GM18520 (cell line): ENCODE measurements at regions not wholly inside any gene's neighbourhood (a gene's known extent, or its start where the extent isn't known, plus 50 kb on each side); places are given as distances from the start of the nearest gene placed in this dataset.

Experiments used
- ATAC-seq: cut with Tn5 transposase; IDR thresholded peaks from one replicate; pipeline ENCODE4 v1.9.1; 2021; ENCODE audit not compliant: unreplicated experiment

DNA sequence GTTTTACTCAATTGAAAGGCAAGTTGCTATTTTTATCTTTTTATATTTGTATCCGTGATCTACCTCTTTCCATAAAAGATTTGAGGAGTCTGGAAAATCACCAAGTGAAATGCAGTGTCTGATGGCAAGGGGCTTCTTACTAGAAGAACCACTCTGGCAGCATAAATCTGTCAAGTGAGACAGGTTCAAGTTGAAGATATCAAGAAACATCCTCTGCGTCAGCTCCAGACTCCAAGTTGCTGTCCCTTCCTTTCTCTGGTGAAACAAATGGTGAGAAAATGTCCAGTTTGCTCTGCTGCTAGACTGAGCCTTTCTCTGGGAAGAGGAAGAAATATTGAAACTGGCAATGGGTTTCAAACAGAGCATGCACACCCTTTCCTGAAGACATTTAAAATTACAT is 411.2 kb downstream of the PLPP3 start:
- no peak for ATAC-seq

DNA sequence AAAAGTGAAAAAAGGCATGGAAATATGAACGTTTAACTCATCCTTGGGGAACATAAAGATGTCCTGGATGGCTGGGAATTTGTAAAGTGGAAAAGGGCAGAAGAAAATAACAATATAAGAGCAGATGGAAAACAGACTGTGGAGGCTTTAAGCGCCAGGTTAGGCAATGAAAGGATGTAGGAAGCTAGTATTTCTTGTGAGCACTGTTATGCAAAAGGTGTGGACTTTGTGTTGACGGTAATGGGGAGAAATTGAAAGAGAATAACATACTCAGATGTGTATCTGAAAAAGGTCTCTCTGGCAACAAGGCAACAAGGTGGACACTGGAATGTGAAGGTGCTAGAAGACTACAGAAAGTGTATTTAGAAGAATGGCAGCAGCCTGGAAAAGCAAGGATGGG is 411.8 kb downstream of the PLPP3 start:
- no peak for ATAC-seq

DNA sequence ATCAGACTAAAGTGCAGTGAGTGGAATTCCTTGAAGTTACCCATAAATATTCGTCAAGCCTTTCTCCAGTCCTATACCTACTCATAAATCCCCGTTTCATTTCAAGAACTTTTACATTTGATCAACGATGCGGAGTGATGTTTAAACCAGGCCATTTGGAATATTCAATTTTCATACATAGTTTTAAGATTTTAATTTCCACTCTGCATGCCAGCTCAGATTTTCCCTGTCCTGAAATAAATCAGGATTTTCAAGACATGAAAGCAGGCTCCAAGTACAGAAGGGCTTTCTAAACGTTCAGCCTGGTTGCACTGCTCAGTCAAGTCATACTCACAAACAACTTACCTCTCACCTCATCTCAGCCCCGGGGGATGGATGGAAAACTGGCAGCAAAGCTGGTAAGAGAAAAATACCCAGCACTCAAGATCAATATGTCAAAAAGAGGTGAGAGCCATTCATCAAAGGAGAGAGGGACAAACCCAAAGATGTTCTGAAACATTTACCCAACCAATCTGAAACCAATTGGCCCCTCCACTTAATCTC is 418.5 kb downstream of the PLPP3 start:
- no peak for ATAC-seq

DNA sequence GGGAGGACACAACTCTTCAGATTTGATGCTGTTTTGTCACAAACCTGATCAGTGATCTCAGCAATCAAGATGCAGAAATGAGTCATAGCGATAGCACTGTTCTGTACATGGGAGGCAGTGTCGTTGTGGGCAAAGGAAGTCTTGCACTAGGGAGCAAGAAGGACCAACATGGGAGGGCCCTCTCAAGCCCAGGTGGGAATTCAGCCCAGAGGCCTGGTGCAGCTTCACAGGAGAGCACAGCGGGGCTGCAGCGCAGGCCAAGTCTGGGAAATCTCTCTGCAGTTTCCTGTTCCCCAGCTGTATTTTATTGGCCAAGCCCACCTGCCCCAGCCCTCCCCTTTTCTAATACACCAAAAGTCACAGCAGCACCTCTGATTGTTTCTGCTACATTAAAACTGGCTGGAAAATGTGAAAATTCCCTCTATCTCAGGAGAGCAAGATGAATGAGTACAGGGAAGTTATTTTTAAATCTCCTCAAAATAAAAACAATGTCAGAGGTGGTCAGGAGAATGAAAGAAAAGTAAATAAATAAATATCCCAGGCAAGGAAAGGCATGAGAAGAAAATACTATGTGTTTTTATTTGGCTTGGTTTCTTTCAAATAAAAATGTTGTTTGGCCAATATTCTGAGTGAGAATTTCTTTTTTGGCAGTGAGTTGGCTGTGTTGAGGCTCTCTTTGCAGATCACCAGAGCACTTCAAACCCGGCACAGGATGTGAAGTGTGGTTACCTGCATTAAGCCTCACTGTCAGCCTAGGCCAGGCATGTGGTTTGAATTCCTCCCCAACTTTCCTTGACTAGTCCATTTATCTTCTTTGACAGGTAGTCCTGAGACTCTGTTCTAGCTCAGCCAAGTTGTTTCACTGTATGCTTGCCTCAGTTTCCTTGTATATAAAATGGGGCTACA is 422.1 kb downstream of the PLPP3 start:
- no peak for ATAC-seq

DNA sequence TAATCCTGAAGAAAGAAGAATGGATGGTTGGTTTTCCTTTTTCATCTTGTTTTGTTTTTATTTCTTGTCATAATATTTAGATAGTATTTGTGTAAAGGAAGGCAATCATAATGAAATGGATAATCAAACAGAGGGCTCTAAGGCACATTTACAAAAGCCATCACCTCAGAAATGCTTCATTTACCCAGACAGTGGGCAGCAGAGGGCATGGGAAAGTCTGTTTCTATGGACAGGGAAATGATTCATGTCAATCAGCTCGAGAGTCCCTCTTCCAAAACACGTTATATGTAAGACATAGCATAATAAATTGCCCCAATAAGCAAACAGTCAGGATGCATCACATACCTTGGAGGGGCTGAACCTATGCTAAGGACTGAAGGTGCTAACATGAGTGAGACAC is 426.1 kb downstream of the PLPP3 start:
- no peak for ATAC-seq

DNA sequence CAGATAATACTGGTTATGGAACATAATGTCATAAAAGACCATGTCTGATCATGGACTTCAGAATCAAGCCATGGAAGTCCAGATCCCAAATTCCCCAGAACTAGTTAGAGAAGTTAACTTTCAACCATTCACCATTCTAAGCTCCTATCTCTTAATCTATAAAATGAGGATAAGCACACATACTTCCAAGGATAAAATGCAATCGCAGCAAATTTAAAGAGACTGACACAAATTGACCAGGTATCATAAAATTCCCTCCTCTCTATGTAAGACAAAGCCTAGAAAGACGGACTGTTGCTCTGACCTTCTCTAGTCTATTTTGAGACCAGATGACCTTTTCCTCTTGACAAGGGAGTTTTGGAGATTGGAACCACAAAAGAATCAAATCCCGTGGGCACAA is 426.7 kb downstream of the PLPP3 start:
- ATAC-seq: no peak

DNA sequence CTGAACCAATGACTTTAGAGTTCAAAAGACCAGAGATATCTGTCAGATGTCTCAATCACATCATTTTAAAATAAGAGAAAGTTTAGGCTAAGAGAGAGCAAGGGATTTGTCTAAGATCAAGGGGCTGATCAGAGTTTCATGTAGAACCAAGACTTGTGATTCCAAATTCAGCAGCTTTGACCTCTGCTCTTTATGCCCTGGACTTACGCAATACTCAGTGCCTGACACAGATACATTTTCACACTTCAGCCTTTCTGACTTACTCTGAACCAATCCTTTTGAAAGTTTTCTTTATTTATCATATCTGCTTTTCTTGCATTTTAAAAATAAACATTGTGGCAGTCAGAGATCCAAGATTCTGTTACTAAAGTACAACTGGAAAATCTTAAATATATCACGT is 428.0 kb downstream of the PLPP3 start:
- ATAC-seq: no peak

DNA sequence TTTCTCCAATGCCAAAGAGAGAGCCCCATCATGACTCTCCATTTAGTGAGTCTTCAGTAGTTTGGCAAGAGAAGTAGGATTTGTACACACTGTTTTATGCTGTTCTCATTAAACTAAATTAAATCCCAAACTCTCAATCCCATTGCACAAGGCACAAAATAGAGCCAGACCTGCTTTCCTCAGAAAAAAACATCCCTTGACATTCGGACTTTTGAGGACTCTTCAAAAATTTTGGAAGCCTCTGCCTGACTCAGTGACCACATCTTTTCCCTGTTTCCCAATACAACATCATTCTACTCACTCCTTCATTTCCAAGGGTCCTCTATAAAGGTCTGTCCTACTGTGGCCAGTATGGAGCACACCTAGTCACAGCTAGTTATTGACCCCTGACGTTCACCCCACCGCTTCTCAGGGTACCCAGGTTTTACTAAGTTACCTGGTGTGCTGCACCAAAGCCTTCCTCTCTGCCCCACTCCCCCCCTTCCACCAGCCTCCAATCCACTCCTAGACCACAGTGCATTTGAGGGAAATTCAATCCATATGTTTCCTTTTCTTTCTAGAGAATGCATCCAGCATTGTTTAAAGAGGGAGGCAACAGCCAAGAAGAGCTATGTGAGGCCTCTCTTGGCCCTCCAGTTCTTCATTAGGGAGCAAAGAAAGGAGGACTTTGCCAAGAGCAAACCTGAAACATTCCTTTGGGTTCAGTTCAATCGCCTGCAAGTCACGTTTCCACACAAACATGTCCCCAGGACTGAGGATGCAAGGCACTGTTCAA is 428.7 kb downstream of the PLPP3 start:
- no peak for ATAC-seq

DNA sequence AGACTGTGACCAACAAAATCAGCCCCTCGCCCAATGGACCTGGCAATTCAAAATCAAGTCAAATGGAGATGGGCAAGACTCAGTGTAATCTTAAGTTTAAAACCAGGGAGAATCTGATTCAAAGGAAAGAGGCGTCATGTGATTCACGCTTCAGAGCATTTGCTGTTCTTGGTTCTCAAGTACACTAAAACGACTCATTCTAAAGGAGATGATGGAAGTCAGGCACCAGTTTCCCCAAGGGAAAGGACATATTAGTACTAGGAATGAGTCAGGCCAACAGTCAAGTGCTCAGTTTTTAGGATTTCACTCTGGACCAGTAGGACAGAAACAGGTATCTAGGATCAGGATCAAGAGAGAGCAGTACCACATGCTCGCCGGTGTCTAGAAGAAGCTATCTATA is 429.6 kb downstream of the PLPP3 start:
- no peak for ATAC-seq

DNA sequence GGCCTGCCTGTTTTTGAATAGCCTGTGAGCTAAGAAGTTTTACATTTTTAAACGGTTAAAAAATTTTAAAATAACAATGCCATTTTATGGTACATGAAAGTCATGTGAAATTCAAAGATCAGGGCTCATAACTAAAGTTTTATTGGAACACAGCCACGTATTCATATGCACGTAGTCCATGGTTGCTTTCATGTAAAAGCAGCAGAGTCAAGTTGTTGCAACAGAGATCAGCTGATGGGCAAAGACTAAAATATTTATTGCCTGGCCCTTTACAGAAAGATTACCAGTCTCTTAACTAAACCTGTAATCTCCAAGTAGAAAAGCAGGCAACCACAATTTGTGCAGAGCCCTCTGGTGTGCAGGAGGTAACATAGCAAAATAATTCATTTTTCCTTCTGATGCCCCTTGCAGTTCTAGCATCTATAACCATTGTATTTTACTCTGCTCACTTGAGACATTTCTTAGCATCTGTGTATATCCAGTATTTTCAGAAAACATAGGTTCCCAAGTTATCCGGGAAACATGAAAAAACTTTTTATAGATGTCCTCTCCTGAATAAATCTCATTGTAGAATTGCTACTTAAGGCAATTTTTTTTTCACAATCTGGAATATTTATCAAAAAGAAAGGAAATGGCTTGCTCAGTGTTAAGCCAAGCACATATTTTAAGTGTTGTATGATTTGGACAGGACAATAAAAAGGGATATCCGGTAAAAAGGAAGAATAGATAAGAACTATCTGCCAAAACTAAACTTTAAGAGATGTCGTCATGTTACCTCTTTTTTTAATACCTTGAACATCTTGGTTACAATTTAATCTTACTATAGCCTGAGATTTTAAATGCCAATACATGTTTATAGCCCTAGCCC is 430.8 kb downstream of the PLPP3 start:
- no peak for ATAC-seq

DNA sequence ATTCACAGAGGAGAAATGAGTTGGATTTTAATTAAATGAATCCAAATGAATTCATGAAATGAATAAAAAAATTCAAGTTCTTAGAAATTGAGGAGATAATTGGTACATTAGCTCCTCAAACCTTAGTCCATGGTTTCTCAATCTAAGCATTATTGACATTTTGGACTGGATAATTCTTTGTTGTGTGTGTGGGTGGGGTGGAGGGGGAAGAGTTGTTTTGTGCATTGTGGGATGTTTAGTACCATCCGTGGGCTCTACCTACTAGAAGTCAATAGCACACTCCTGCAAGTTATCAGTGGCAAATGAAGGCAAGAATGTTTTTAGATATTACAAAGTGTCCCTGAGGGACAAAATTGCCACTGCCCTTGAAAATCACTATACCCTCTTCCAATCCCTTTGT is 431.9 kb downstream of the PLPP3 start:
- ATAC-seq: no peak

DNA sequence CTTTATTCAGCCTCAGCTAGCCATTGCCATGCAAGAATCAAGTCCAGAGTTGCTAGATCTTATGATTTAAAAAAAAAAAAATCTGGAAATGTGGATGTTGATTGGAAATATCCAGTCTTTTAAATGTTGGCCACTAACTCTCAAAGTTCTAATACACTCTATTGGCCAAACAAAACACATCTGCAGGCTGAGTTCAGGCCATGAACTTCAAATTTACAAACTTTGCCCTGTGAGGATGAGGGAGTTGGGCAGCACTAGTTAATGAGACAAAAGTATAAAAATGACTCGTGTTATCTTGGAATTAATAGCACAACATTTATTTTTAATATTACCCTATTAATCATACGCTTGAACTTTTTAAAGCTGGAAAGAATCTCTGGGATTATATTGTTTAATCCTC is 432.3 kb downstream of the PLPP3 start:
- no peak for ATAC-seq

DNA sequence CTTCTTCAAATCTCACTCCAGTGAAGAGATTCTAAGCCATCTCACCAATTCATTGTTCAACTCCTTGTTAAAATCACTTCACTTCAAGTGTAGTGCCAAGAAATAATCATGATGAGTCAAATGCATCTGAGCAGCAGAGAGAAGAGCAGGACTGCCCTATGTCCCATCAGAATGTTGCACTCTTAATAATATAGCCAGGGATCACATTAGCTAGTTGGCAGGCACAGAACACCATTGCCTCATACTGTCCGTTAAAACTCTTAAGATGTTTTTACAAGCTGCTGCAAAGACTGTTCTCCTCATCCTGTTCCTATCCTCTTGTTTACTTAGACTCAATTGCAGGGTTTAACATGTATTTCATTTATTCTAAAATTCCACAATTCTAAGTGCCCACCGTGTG is 432.9 kb downstream of the PLPP3 start:
- ATAC-seq: no peak

DNA sequence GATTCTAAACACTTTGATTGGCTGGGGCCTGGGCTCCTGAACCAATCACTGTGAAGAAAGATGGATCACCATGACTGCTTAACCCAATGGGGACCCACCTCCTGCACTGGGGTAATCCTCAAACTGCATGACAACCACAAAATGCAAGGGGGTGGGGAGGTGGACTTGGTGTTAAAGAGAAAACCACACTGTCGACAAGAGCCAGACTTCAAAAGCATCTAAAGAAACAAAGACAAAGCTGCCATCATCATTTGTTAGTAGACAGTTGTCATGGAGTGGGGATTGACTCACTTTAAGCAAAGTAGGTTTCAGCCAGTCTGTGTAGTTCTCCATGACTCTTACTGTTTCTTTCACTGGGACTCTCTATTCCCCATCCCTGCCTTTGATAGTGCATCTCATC is 433.8 kb downstream of the PLPP3 start:
- ATAC-seq: no peak

DNA sequence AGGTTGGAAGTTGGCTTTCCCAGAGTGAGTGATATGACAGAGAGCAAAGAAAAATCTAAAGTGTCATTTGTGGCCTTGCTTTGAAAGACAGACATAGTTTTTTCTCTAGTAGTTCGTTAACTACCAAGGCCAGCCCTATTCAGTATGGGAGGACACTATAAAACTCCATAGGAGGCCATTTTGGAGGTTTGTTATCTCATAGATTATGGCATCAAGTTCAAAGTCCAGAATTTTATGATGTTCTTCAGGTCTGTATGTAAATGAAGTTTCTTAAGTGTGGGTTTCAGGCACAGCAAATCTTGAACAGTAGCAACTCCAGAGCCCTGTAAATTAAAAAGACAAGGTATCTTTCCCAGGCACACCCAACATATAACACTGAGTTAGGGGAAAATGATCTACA is 437.1 kb downstream of the PLPP3 start:
- no peak for ATAC-seq

DNA sequence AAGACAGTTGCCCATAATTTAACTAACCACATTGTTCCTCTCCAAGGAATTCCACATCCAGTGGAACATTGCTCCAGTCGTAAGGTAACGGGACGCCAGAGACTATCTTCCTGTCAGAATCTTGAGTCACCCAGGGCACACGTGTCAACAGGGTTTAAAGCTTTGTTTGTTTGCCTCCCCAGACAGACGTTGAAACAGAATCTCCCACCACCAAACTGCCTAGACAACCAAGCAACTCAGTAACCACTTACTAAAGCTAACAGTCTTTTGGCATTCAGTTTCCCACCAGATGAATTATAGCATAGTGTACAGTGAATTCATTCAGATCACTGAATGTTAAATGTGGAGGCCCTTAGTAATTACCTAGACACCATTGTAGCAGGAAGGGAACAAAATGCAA is 439.5 kb downstream of the PLPP3 start:
- ATAC-seq: no peak

DNA sequence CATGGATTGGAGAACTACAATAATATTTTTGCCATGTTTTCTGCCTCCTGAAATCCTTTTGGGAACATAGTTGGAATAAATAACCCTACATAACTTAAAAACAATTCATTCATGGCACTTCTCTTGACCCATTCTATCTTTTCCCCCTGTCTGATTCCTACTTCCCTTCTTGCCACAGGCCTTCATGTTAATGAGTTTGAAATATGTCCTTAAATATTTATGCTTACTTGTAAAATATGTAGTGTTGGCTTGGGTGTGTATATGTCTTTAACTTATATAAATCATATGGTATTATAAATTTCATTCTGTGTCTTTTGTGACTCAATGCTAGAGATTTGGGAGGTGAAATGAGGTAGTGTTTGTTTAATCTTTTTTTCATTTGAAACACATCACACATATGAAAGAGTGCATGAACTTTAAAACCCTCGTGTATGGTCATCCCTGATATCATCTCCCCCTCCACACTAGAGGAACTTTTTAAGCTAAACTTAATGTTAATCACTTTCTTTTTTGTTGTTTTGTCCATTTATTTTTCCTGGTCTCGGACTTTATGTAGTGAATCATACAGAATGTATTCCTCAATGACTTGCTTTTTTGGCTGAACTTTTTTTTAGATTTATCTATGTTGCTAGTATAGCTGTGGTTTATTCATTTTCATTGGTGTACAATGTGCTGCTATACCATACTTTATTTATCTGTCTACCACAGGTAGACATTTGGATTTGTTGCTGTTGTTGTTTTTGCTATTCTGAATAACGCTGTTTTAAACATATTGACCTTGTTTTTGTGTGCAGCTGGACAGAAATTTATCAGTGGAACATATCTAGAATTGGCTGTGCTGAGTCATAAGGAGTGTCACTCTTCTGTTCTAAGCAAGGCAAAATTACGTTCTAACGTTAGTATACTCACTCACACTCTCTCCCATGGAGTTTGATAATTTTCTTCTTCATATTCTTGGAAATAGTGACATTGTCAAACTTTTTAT is 441.6 kb downstream of the PLPP3 start:
- no peak for ATAC-seq

DNA sequence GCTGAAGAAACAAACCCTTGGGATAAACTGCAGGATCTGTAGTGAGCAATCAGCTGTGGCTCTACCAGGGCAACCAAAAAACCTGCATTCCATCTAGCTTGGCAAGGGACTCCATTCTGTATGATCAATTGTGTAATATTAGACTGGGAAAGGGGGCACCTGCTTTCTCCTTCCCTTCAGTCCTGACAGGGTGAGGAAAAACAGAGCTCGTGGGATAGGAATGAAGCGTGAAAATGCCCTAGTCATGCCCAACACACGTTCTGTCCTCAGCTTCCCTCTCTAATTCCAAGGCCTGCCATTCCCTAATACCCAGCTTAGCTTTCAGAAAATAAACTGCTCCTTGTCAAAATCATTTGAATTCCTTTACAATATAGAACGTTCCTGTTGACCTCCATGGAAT is 442.3 kb downstream of the PLPP3 start:
- ATAC-seq: no peak

DNA sequence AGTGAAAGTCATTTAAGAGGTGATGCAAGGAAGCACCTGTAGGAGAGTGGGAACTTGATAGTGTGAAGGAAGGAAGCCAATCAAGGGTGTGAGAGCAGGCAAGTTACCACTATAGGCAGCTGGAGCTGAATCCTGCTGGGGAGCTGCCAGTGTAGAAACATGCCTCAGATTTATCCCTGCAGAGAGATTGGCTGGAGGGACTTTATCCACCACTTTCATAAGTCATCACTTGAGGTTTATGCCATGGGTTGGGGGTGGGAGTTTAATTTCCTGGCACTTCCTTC is 443.6 kb downstream of the PLPP3 start:
- no peak for ATAC-seq
